PFSK-1 (cell line): ENCODE measurements at regions not wholly inside any gene's neighbourhood (a gene's known extent, or its start where the extent isn't known, plus 50 kb on each side); places are given as distances from the start of the nearest gene placed in this dataset.

Source experiments
- FOXP2 ChIP-seq: optimal IDR thresholded peaks from 2 replicates; pipeline ENCODE3; 2011; ENCODE audit warnings: borderline replicate concordance, control low read depth, inconsistent platforms; ENCODE audit not compliant: insufficient read depth; ENCODE audit errors: extremely low read length, extremely low read depth
- POLR2AphosphoS5 ChIP-seq: IDR thresholded peaks from 2 replicates; pipeline ENCODE4 v1.6.1; 2012; ENCODE audit warnings: low read depth, mild to moderate bottlenecking, control low read depth, low read length, moderate library complexity
- REST ChIP-seq, 2 experiments: IDR thresholded peaks; 2 replicates each; pipeline versions ENCODE4 v1.6.1 to v1.8.0; 2011 to 2012; ENCODE audit warnings: low read depth in 2 of 2, low read length in 2 of 2, control low read depth in 1 of 2, inconsistent platforms in 1 of 2, mild to moderate bottlenecking in 1 of 2, moderate library complexity in 1 of 2; ENCODE audit not compliant: insufficient read depth in 1 of 2
- SIN3A ChIP-seq: IDR thresholded peaks from 2 replicates; pipeline ENCODE4 v1.6.1; 2012; ENCODE audit warnings: mild to moderate bottlenecking, low read length, moderate library complexity, borderline replicate concordance; ENCODE audit not compliant: insufficient read depth
- TAF1 ChIP-seq: IDR thresholded peaks from 2 replicates; pipeline ENCODE4 v1.6.1; 2012; ENCODE audit warnings: low read length, control low read depth, borderline replicate concordance; ENCODE audit not compliant: insufficient read depth

- TF ChIP-seq SIN3A, result no peak
- TF ChIP-seq TAF1, result no peak
- TF ChIP-seq REST (IDR thresholded peaks at IDR 0.05; ENCODE audit: insufficient read depth in 1 of 2, low read depth in 2 of 2, low read length in 2 of 2), result no peak
- TF ChIP-seq FOXP2, result no peak
- no peak for TF ChIP-seq POLR2AphosphoS5
Observed at GRCh38 chr2:163414121-163414520, 321.7 kb downstream of the FIGN start.

GRCh38 chr2:163407296-163407695 lies 328.5 kb downstream of the FIGN start:
- TF ChIP-seq FOXP2, result no peak
- no peak for TF ChIP-seq SIN3A
- TF ChIP-seq REST (IDR thresholded peaks at IDR 0.05; ENCODE audit: insufficient read depth in 1 of 2, low read depth in 2 of 2, low read length in 2 of 2), result no peak
- TF ChIP-seq POLR2AphosphoS5, result no peak
- no peak for TF ChIP-seq TAF1

- no peak for TF ChIP-seq POLR2AphosphoS5
- TF ChIP-seq FOXP2, result no peak
- TF ChIP-seq TAF1, result no peak
- TF ChIP-seq SIN3A, result no peak
- no peak for TF ChIP-seq REST (IDR thresholded peaks at IDR 0.05; ENCODE audit: insufficient read depth in 1 of 2, low read depth in 2 of 2, low read length in 2 of 2)
Observed at GRCh38 chr2:163405298-163405697, 330.5 kb downstream of the FIGN start.

- TF ChIP-seq POLR2AphosphoS5 (no peak), FOXP2 (no peak), REST (IDR thresholded peaks at IDR 0.05; ENCODE audit: insufficient read depth in 1 of 2, low read depth in 2 of 2, low read length in 2 of 2) (no peak), SIN3A (no peak; the same call in 1 of the 2 replicates)
Observed at GRCh38 chr2:163401481-163401880, 334.3 kb downstream of the FIGN start.

- TF ChIP-seq POLR2AphosphoS5, result no peak
- no peak for TF ChIP-seq REST (IDR thresholded peaks at IDR 0.05; ENCODE audit: insufficient read depth in 1 of 2, low read depth in 2 of 2, low read length in 2 of 2)
- no peak for TF ChIP-seq TAF1
- TF ChIP-seq SIN3A, result no peak
- TF ChIP-seq FOXP2, result no peak
Observed at GRCh38 chr2:163397451-163397850, 338.4 kb downstream of the FIGN start.
